H9 (cell line): ENCODE measurements at regions not wholly inside any gene's neighbourhood (a gene's known extent, or its start where the extent isn't known, plus 50 kb on each side); places are given as distances from the start of the nearest gene placed in this dataset.
"Not testable (repeated sequence)": the region's sequence is repeated elsewhere in the genome, so short reads cannot be mapped to it uniquely, and the experiment has no call there.

Experiments used
- DNase-seq: peaks from one replicate; pipeline ENCODE4 v3.0.0-alpha.2; 2017
- H2AFZ ChIP-seq: one replicate; pipeline ENCODE4 v1.6.1; 2013; ENCODE audit warnings: mild to moderate bottlenecking, low read length, control low read depth, moderate library complexity
- H2AK5ac ChIP-seq: 2 replicates; pipeline ENCODE4 v1.6.1; 2013; ENCODE audit warnings: low read length, control low read depth, mixed read lengths; ENCODE audit not compliant: insufficient read length
- H2BK120ac ChIP-seq: one replicate; pipeline ENCODE4 v1.6.1; 2013; ENCODE audit warnings: low read depth, mild to moderate bottlenecking, low read length, control low read depth, inconsistent platforms; ENCODE audit not compliant: poor library complexity, severe bottlenecking
- H2BK12ac ChIP-seq: 2 replicates; pipeline ENCODE4 v1.6.1; 2013; ENCODE audit warnings: low read length, control low read depth, mixed read lengths, low read depth; ENCODE audit not compliant: insufficient read length
- H2BK15ac ChIP-seq: 2 replicates; pipeline ENCODE4 v1.6.1; 2013; ENCODE audit warnings: low read depth, low read length, control low read depth
- H2BK20ac ChIP-seq: one replicate; pipeline ENCODE4 v1.6.1; 2013; ENCODE audit warnings: low read depth, mild to moderate bottlenecking, low read length, control low read depth, inconsistent platforms; ENCODE audit not compliant: poor library complexity, severe bottlenecking
- H2BK5ac ChIP-seq: 2 replicates; pipeline ENCODE4 v1.6.1; 2013; ENCODE audit warnings: low read length, control low read depth, mixed read lengths; ENCODE audit not compliant: insufficient read length
- H3K14ac ChIP-seq: 2 replicates; pipeline ENCODE4 v1.6.1; 2013; ENCODE audit warnings: low read length, control low read depth; ENCODE audit not compliant: insufficient read depth
- H3K18ac ChIP-seq: 2 replicates; pipeline ENCODE4 v1.6.1; 2013; ENCODE audit warnings: low read depth, mild to moderate bottlenecking, mixed read lengths, low read length, control low read depth; ENCODE audit not compliant: insufficient read length
- H3K23ac ChIP-seq: 2 replicates; pipeline ENCODE4 v1.6.1; 2013; ENCODE audit warnings: low read length, control low read depth, mixed read lengths, low read depth; ENCODE audit not compliant: insufficient read length
- H3K23me2 ChIP-seq: 2 replicates; pipeline ENCODE4 v1.6.1; 2013; ENCODE audit warnings: low read depth, mild to moderate bottlenecking, mixed read lengths, low read length, control low read depth; ENCODE audit not compliant: insufficient read length, poor library complexity, severe bottlenecking
- H3K27ac ChIP-seq: 2 replicates; pipeline ENCODE4 v1.5.1; 2013; ENCODE audit warnings: low read length, control low read depth, mixed read lengths, low read depth; ENCODE audit not compliant: insufficient read length
- H3K27me3 ChIP-seq: 2 replicates; pipeline ENCODE4 v1.6.1; 2013; ENCODE audit warnings: low read length, control low read depth, inconsistent platforms; ENCODE audit not compliant: insufficient read depth
- H3K4ac ChIP-seq: 2 replicates; pipeline ENCODE4 v1.6.1; 2013; ENCODE audit warnings: low read depth, mild to moderate bottlenecking, control low read depth, inconsistent platforms, low read length, moderate library complexity
- H3K4me1 ChIP-seq: 2 replicates; pipeline ENCODE4 v1.6.1; 2013; ENCODE audit warnings: low read length, control low read depth, inconsistent platforms; ENCODE audit not compliant: insufficient read depth
- H3K4me2 ChIP-seq: 2 replicates; pipeline ENCODE4 v1.6.1; 2013; ENCODE audit warnings: low read length, control low read depth, mixed read lengths; ENCODE audit not compliant: insufficient read length, insufficient read depth
- H3K56ac ChIP-seq: 2 replicates; pipeline ENCODE4 v1.6.1; 2013; ENCODE audit warnings: low read depth, mild to moderate bottlenecking, mixed read lengths, low read length, control low read depth; ENCODE audit not compliant: insufficient read length
- H3K79me1 ChIP-seq: 2 replicates; pipeline ENCODE4 v1.6.1; 2013; ENCODE audit warnings: low read depth, mild to moderate bottlenecking, moderate library complexity, low read length, control low read depth, inconsistent platforms; ENCODE audit not compliant: insufficient read depth, poor library complexity, severe bottlenecking
- H3K79me2 ChIP-seq: 2 replicates; pipeline ENCODE4 v1.6.1; 2013; ENCODE audit warnings: low read length, control low read depth, inconsistent platforms; ENCODE audit not compliant: insufficient read depth
- H3K9ac ChIP-seq: 2 replicates; pipeline ENCODE4 v1.6.1; 2013; ENCODE audit warnings: low read length, control low read depth, mixed read lengths; ENCODE audit not compliant: insufficient read length; ENCODE audit errors: extremely low read depth
- H3K9me3 ChIP-seq: one replicate; pipeline ENCODE4 v1.6.1; 2013; ENCODE audit warnings: low read depth, low read length, inconsistent platforms; ENCODE audit not compliant: control insufficient read depth
- H3T11ph ChIP-seq: one replicate; pipeline ENCODE4 v1.6.1; 2013; ENCODE audit warnings: mild to moderate bottlenecking, low read length, control low read depth, inconsistent platforms
- H4K20me1 ChIP-seq: one replicate; pipeline ENCODE4 v1.6.1; 2013; ENCODE audit not compliant: control insufficient read depth, insufficient read length, insufficient read depth
- H4K5ac ChIP-seq: 2 replicates; pipeline ENCODE4 v1.6.1; 2013; ENCODE audit warnings: low read depth, mild to moderate bottlenecking, mixed read lengths, low read length, control low read depth; ENCODE audit not compliant: insufficient read length
- H4K8ac ChIP-seq: replicated peaks from 2 replicates; pipeline ENCODE4 v1.6.1; 2013; ENCODE audit warnings: low read length, control low read depth, mixed read lengths, low read depth; ENCODE audit not compliant: insufficient read length
- H4K91ac ChIP-seq: 2 replicates; pipeline ENCODE4 v1.6.1; 2013; ENCODE audit warnings: low read depth, mild to moderate bottlenecking, moderate library complexity, mixed read lengths, low read length, control low read depth; ENCODE audit not compliant: insufficient read length
- H3K27ac Mint-ChIP-seq, 3 experiments: 2 replicates in 2 of 3; 3 replicates in 1 of 3; pipeline ENCODE4 v1.8.0; 2020 to 2021; ENCODE audit warnings: mixed read lengths in 3 of 3, mild to moderate bottlenecking in 1 of 3, moderate library complexity in 1 of 3
- H3K27me3 Mint-ChIP-seq: 2 replicates; pipeline ENCODE4 v1.8.0; 2021; ENCODE audit warnings: low read depth, mild to moderate bottlenecking, moderate library complexity, mixed read lengths
- H3K36me3 Mint-ChIP-seq, 3 experiments: 2 replicates in 2 of 3; 3 replicates in 1 of 3; pipeline ENCODE4 v1.8.0; 2020 to 2021; ENCODE audit warnings: low read depth in 3 of 3, mixed read lengths in 3 of 3; ENCODE audit not compliant: insufficient read depth in 1 of 3
- H3K4me1 Mint-ChIP-seq, 2 experiments: 2 replicates each; pipeline ENCODE4 v1.8.0; 2020; ENCODE audit warnings: mixed read lengths in 2 of 2
- H3K4me3 Mint-ChIP-seq, 2 experiments: 2 replicates in 1 of 2; 3 replicates in 1 of 2; pipeline ENCODE4 v1.8.0; 2020 to 2021; ENCODE audit warnings: mild to moderate bottlenecking in 2 of 2, mixed read lengths in 2 of 2, moderate library complexity in 1 of 2
- H3K9me3 Mint-ChIP-seq, 2 experiments: 2 replicates in 1 of 2; 3 replicates in 1 of 2; pipeline ENCODE4 v1.8.0; 2020; ENCODE audit warnings: mild to moderate bottlenecking in 2 of 2, mixed read lengths in 2 of 2, moderate library complexity in 1 of 2
- WGBS: extraction: QIAGEN DNeasy Blood & Tissue Kit; methylation state at CpG from one replicate; pipeline ENCODE4 v1.1.7; 2013; ENCODE audit warnings: missing lambda C conversion rate, low lambda C conversion rate, mixed read lengths; ENCODE audit not compliant: insufficient read length; ENCODE audit errors: extremely low coverage; 5-methylcytosine and 5-hydroxymethylcytosine counted together

- H3T11ph ChIP-seq, H4K20me1 ChIP-seq, H3K27ac ChIP-seq, H3K56ac ChIP-seq, H2AFZ ChIP-seq, H4K8ac ChIP-seq, H3K18ac ChIP-seq, H3K14ac ChIP-seq, H3K4me1 ChIP-seq, DNase-seq, H3K27me3 ChIP-seq, H2BK12ac ChIP-seq, H3K23ac ChIP-seq, H2BK15ac ChIP-seq, H3K27me3 Mint-ChIP-seq, H2BK20ac ChIP-seq, H3K4ac ChIP-seq, H3K4me2 ChIP-seq, H3K79me2 ChIP-seq, H3K9ac ChIP-seq, H2BK5ac ChIP-seq, H4K5ac ChIP-seq, H3K23me2 ChIP-seq, H2AK5ac ChIP-seq, H3K9me3 ChIP-seq, H4K91ac ChIP-seq, H3K4me1 Mint-ChIP-seq, H2BK120ac ChIP-seq, H3K79me1 ChIP-seq, H3K4me3 Mint-ChIP-seq: not testable (repeated sequence)
- H3K27ac Mint-ChIP-seq, result 0 out of 7 replicates have a peak overlapping the region, but pooled peaks of 1 of the 3 experiments have one; percentile 44
- H3K36me3 Mint-ChIP-seq, result peaks cover 9 to 25% (median 14%) of the 10 kb centered on the region in 3 experiments
- WGBS, result no CpG with 5 or more reads among the region's 8 CpGs
- H3K9me3 Mint-ChIP-seq, result peaks cover 31 to 37% of the 10 kb centered on the region in 2 experiments
These were observed 140.5 kb downstream of the LPIN1 start for GRCh38 chr2:11886899-11887298.
